ENCODE measurements at regions not wholly inside any gene's neighbourhood (a gene's known extent, or its start where the extent isn't known, plus 50 kb on each side); places are given as distances from the start of the nearest gene placed in this dataset.

- TF ChIP-seq CTCF (IDR thresholded peaks at IDR 0.05) (no peak), CREB1 (CRISPR knock-in tag; IDR thresholded peaks at IDR 0.05) (no peak), ZBTB43 (CRISPR knock-in tag; IDR thresholded peaks at IDR 0.05) (no peak), USF1 (CRISPR knock-in tag; IDR thresholded peaks at IDR 0.05) (no peak), TEAD1 (CRISPR knock-in tag; IDR thresholded peaks at IDR 0.05) (no peak), E2F4 (CRISPR knock-in tag; IDR thresholded peaks at IDR 0.05; ENCODE audit: borderline replicate concordance, low read depth) (no peak), USF2 (CRISPR knock-in tag; IDR thresholded peaks at IDR 0.05) (no peak), ZNF317 (CRISPR knock-in tag; IDR thresholded peaks at IDR 0.05; ENCODE audit: borderline replicate concordance, low read depth) (no peak), ZNF232 (CRISPR knock-in tag; IDR thresholded peaks at IDR 0.05) (no peak), SP1 (CRISPR knock-in tag; conservative IDR thresholded peaks at IDR 0.05) (no peak), TCF7 (CRISPR knock-in tag; IDR thresholded peaks at IDR 0.05; ENCODE audit: low read depth) (no peak), ATF2 (CRISPR knock-in tag; IDR thresholded peaks at IDR 0.05; ENCODE audit: borderline replicate concordance, low read depth) (no peak)
Measured at GRCh38 chr2:185239491-185239890, 499.1 kb upstream of the FSIP2 start.
